ENCODE measurements at regions not wholly inside any gene's neighbourhood (a gene's known extent, or its start where the extent isn't known, plus 50 kb on each side); places are given as distances from the start of the nearest gene placed in this dataset.

GRCh38 chr13:56424246-56424645, 716.5 kb upstream of the PRR20A start:
- no peaks in the 10 kb centered on the region for H3K36me3 ChIP-seq (ENCODE audit: control insufficient read depth in 4 of 4, insufficient read depth in 3 of 4, low read depth in 1 of 4, low read length in 3 of 4)
- TF ChIP-seq EGR1 (IDR thresholded peaks at IDR 0.05; ENCODE audit: low read depth in 2 of 2) (no peak), GABPA (IDR thresholded peaks at IDR 0.05 in 1 of 2, conservative IDR thresholded peaks at IDR 0.05 in 1 of 2) (no peak), YY1 (IDR thresholded peaks at IDR 0.05) (no peak), NR2F2 (IDR thresholded peaks at IDR 0.05) (no peak), ATF3 (IDR thresholded peaks at IDR 0.05) (no peak)
- no peak for DNase-seq (ENCODE audit: low spot score)
- no peaks in the 10 kb centered on the region for H3K9me3 ChIP-seq (ENCODE audit: control insufficient read depth in 4 of 4, low read length in 3 of 4)
- H3K4me1 ChIP-seq (ENCODE audit: control insufficient read depth in 4 of 4, insufficient read depth in 4 of 4, low read length in 3 of 4), result no peaks in the 10 kb centered on the region
- H3K9ac ChIP-seq (ENCODE audit: low read depth in 1 of 2, low read length in 2 of 2), result no peak overlapping the region
- no peaks in the 10 kb centered on the region for H3K27me3 ChIP-seq (ENCODE audit: control insufficient read depth in 4 of 4, insufficient read depth in 4 of 4, low read length in 3 of 4)
- no peak overlapping the region for H3K4me3 ChIP-seq (ENCODE audit: low read depth in 1 of 3, low read length in 3 of 3)
- H3K27ac ChIP-seq (ENCODE audit: low read depth in 1 of 2, low read length in 2 of 2), result no peak overlapping the region
- WGBS, result 71% methylated on average over 3 of the region's 3 CpGs

- Histone ChIP-seq H3K9ac (ENCODE audit: low read depth in 1 of 2, low read length in 2 of 2) (no peak overlapping the region), H3K27me3 (ENCODE audit: control insufficient read depth in 4 of 4, insufficient read depth in 4 of 4, low read length in 3 of 4) (no peaks in the 10 kb centered on the region), H3K36me3 (ENCODE audit: control insufficient read depth in 4 of 4, insufficient read depth in 3 of 4, low read depth in 1 of 4, low read length in 3 of 4) (no peaks in the 10 kb centered on the region), H3K9me3 (ENCODE audit: control insufficient read depth in 4 of 4, low read length in 3 of 4) (no peaks in the 10 kb centered on the region), H3K4me1 (ENCODE audit: control insufficient read depth in 4 of 4, insufficient read depth in 4 of 4, low read length in 3 of 4) (no peaks in the 10 kb centered on the region), H3K27ac (ENCODE audit: low read depth in 1 of 2, low read length in 2 of 2) (no peak overlapping the region), H3K4me3 (ENCODE audit: low read depth in 1 of 3, low read length in 3 of 3) (no peak overlapping the region)
- 65% methylated on average over 7 of the region's 7 CpGs for WGBS
- TF ChIP-seq CTCF (IDR thresholded peaks at IDR 0.05; ENCODE audit: low read depth, low read length, missing input control), result no peak
- no peak for DNase-seq (ENCODE audit: low spot score)
Measured at GRCh38 chr13:56457535-56458190, 683.1 kb upstream of the PRR20A start.

GRCh38 chr13:56459286-56459685, 681.4 kb upstream of the PRR20A start:
- no peaks in the 10 kb centered on the region for H3K4me1 ChIP-seq (ENCODE audit: control insufficient read depth in 4 of 4, insufficient read depth in 4 of 4, low read length in 3 of 4)
- TF ChIP-seq NR2F2 (IDR thresholded peaks at IDR 0.05) (no peak), SP1 (IDR thresholded peaks at IDR 0.05) (no peak), TAF1 (conservative IDR thresholded peaks at IDR 0.05) (no peak)
- no peaks in the 10 kb centered on the region for H3K36me3 ChIP-seq (ENCODE audit: control insufficient read depth in 4 of 4, insufficient read depth in 3 of 4, low read depth in 1 of 4, low read length in 3 of 4)
- H3K27me3 ChIP-seq (ENCODE audit: control insufficient read depth in 4 of 4, insufficient read depth in 4 of 4, low read length in 3 of 4), result no peaks in the 10 kb centered on the region
- no peak for DNase-seq (ENCODE audit: low spot score)
- WGBS, result 46% methylated on average over 1 of the region's 1 CpG
- H3K4me3 ChIP-seq (ENCODE audit: low read depth in 1 of 3, low read length in 3 of 3), result no peak overlapping the region
- H3K9ac ChIP-seq (ENCODE audit: low read depth in 1 of 2, low read length in 2 of 2), result no peak overlapping the region
- H3K9me3 ChIP-seq (ENCODE audit: control insufficient read depth in 4 of 4, low read length in 3 of 4), result no peaks in the 10 kb centered on the region
- H3K27ac ChIP-seq (ENCODE audit: low read depth in 1 of 2, low read length in 2 of 2), result no peak overlapping the region

- 46% methylated on average over 3 of the region's 3 CpGs for WGBS
- H3K9ac ChIP-seq (ENCODE audit: low read depth in 1 of 2, low read length in 2 of 2), result no peak overlapping the region
- TF ChIP-seq GABPA (IDR thresholded peaks at IDR 0.05 in 1 of 2, conservative IDR thresholded peaks at IDR 0.05 in 1 of 2) (no peak), ATF3 (IDR thresholded peaks at IDR 0.05) (no peak), JUND (IDR thresholded peaks at IDR 0.05) (no peak), HNF4G (IDR thresholded peaks at IDR 0.05) (no peak), FOXA2 (IDR thresholded peaks at IDR 0.05) (no peak), MAX (IDR thresholded peaks at IDR 0.05) (no peak), FOXA1 (IDR thresholded peaks at IDR 0.05) (no peak), EGR1 (IDR thresholded peaks at IDR 0.05; ENCODE audit: low read depth in 2 of 2) (no peak), NR2F2 (IDR thresholded peaks at IDR 0.05) (no peak), REST (IDR thresholded peaks at IDR 0.05) (no peak), YY1 (IDR thresholded peaks at IDR 0.05) (no peak), CTCF (IDR thresholded peaks at IDR 0.05; ENCODE audit: low read depth, low read length, missing input control) (no peak)
- H3K4me3 ChIP-seq (ENCODE audit: low read depth in 1 of 3, low read length in 3 of 3), result no peak overlapping the region
- no peak for DNase-seq (ENCODE audit: low spot score)
- no peaks in the 10 kb centered on the region for H3K36me3 ChIP-seq (ENCODE audit: control insufficient read depth in 4 of 4, insufficient read depth in 3 of 4, low read depth in 1 of 4, low read length in 3 of 4)
- H3K27me3 ChIP-seq (ENCODE audit: control insufficient read depth in 4 of 4, insufficient read depth in 4 of 4, low read length in 3 of 4), result no peaks in the 10 kb centered on the region
- no peaks in the 10 kb centered on the region for H3K9me3 ChIP-seq (ENCODE audit: control insufficient read depth in 4 of 4, low read length in 3 of 4)
- H3K4me1 ChIP-seq (ENCODE audit: control insufficient read depth in 4 of 4, insufficient read depth in 4 of 4, low read length in 3 of 4), result no peaks in the 10 kb centered on the region
- H3K27ac ChIP-seq (ENCODE audit: low read depth in 1 of 2, low read length in 2 of 2), result no peak overlapping the region
Measured at GRCh38 chr13:56501750-56502149, 639.0 kb upstream of the PRR20A start.
